ENCODE measurements at regions not wholly inside any gene's neighbourhood (a gene's known extent, or its start where the extent isn't known, plus 50 kb on each side); places are given as distances from the start of the nearest gene placed in this dataset.

GRCh38 chr22:47340851-47341436, 578.5 kb downstream of the TBC1D22A start:
- H3K14ac ChIP-seq (ENCODE audit: low read length), result no peak overlapping the region
- H2AFZ ChIP-seq (ENCODE audit: low read length), result no peak overlapping the region
- no peak overlapping the region for H3K4me2 ChIP-seq (ENCODE audit: insufficient read depth, low read length, poor library complexity, severe bottlenecking)
- H2AK5ac ChIP-seq (ENCODE audit: low read depth, low read length), result no peak overlapping the region
- no peaks in the 10 kb centered on the region for H3K4me1 ChIP-seq (ENCODE audit: control insufficient read depth in 2 of 2, insufficient read depth in 1 of 2, low read depth in 1 of 2, low read length in 2 of 2)
- H3K9ac ChIP-seq (ENCODE audit: low read depth, low read length, poor library complexity), result no peak overlapping the region
- H3K36me3 ChIP-seq (replicated peaks in 1 of 2; ENCODE audit: control insufficient read depth in 2 of 2, insufficient read depth in 2 of 2, low read length in 2 of 2), result no peaks in the 10 kb centered on the region
- no peak overlapping the region for H3K27ac ChIP-seq (replicated peaks; ENCODE audit: low read length)
- H2BK5ac ChIP-seq (ENCODE audit: low read length), result no peak overlapping the region
- no peak overlapping the region for H2BK12ac ChIP-seq (ENCODE audit: low read length)
- DNase-seq (ENCODE audit: low spot score), result no peak
- no peak overlapping the region for H3K4me3 ChIP-seq (ENCODE audit: low read length in 2 of 2)
- no peaks in the 10 kb centered on the region for H3K27me3 ChIP-seq (ENCODE audit: control insufficient read depth in 3 of 3, insufficient read depth in 3 of 3, low read depth in 1 of 3, low read length in 3 of 3)
- no peak overlapping the region for H2BK15ac ChIP-seq (ENCODE audit: low read length)
- no peak overlapping the region for H4K8ac ChIP-seq (ENCODE audit: low read depth, low read length)
- WGBS, 2 donors (ENCODE audit: extremely low coverage in 2 of 2, insufficient read length in 2 of 2, insufficient replicate concordance in 1 of 2), result no CpG with 5 or more reads among the region's 5 CpGs
- no peak overlapping the region for H2BK120ac ChIP-seq (ENCODE audit: low read depth, low read length)
- H3K79me1 ChIP-seq (ENCODE audit: low read depth, low read length), result no peaks in the 10 kb centered on the region
- H3K4ac ChIP-seq (ENCODE audit: low read length), result no peak overlapping the region
- H4K91ac ChIP-seq (ENCODE audit: low read depth, low read length, poor library complexity), result no peak overlapping the region
- no peak overlapping the region for H3K23ac ChIP-seq (ENCODE audit: low read depth, low read length, poor library complexity)
- peaks cover 0 to 50% of the 10 kb centered on the region in 2 donors for H3K9me3 ChIP-seq (replicated peaks in 1 of 2; ENCODE audit: control insufficient read depth in 2 of 2, insufficient read depth in 1 of 2, low read depth in 1 of 2, low read length in 2 of 2)
- no peak overlapping the region for H3K18ac ChIP-seq (ENCODE audit: low read length)

- Histone ChIP-seq H3K18ac (ENCODE audit: low read length) (no peak overlapping the region), H2BK120ac (ENCODE audit: low read depth, low read length) (no peak overlapping the region), H4K8ac (ENCODE audit: low read depth, low read length) (no peak overlapping the region), H3K79me1 (ENCODE audit: low read depth, low read length) (no peaks in the 10 kb centered on the region), H3K4ac (ENCODE audit: low read length) (no peak overlapping the region), H2BK5ac (ENCODE audit: low read length) (no peak overlapping the region), H3K14ac (ENCODE audit: low read length) (no peak overlapping the region), H2BK12ac (ENCODE audit: low read length) (no peak overlapping the region), H2BK15ac (ENCODE audit: low read length) (no peak overlapping the region), H3K9ac (ENCODE audit: low read depth, low read length, poor library complexity) (no peak overlapping the region), H3K4me1 (ENCODE audit: control insufficient read depth in 2 of 2, insufficient read depth in 1 of 2, low read depth in 1 of 2, low read length in 2 of 2) (no peaks in the 10 kb centered on the region), H3K4me2 (ENCODE audit: insufficient read depth, low read length, poor library complexity, severe bottlenecking) (no peak overlapping the region), H3K9me3 (replicated peaks in 1 of 2; ENCODE audit: control insufficient read depth in 2 of 2, insufficient read depth in 1 of 2, low read depth in 1 of 2, low read length in 2 of 2) (peaks cover 0 to 47% of the 10 kb centered on the region in 2 donors), H3K36me3 (replicated peaks in 1 of 2; ENCODE audit: control insufficient read depth in 2 of 2, insufficient read depth in 2 of 2, low read length in 2 of 2) (no peaks in the 10 kb centered on the region), H2AFZ (ENCODE audit: low read length) (no peak overlapping the region), H3K27ac (replicated peaks; ENCODE audit: low read length) (no peak overlapping the region), H3K27me3 (ENCODE audit: control insufficient read depth in 3 of 3, insufficient read depth in 3 of 3, low read depth in 1 of 3, low read length in 3 of 3) (no peaks in the 10 kb centered on the region), H4K91ac (ENCODE audit: low read depth, low read length, poor library complexity) (no peak overlapping the region), H2AK5ac (ENCODE audit: low read depth, low read length) (no peak overlapping the region), H3K4me3 (ENCODE audit: low read length in 2 of 2) (no peak overlapping the region), H3K23ac (ENCODE audit: low read depth, low read length, poor library complexity) (no peak overlapping the region)
- no CpG with 5 or more reads among the region's 8 CpGs for WGBS, 2 donors (ENCODE audit: extremely low coverage in 2 of 2, insufficient read length in 2 of 2, insufficient replicate concordance in 1 of 2)
- no peak for DNase-seq (ENCODE audit: low spot score)
These were observed 574.7 kb downstream of the TBC1D22A start for GRCh38 chr22:47337161-47337621.

- Histone ChIP-seq H3K18ac (ENCODE audit: low read length) (no peak overlapping the region), H3K4ac (ENCODE audit: low read length) (no peak overlapping the region), H3K27me3 (ENCODE audit: control insufficient read depth in 3 of 3, insufficient read depth in 3 of 3, low read depth in 1 of 3, low read length in 3 of 3) (peaks cover 0 to 2% (median 0%) of the 10 kb centered on the region in 3 experiments), H3K27ac (replicated peaks; ENCODE audit: low read length) (no peak overlapping the region), H2AFZ (ENCODE audit: low read length) (no peak overlapping the region), H2BK12ac (ENCODE audit: low read length) (no peak overlapping the region), H4K91ac (ENCODE audit: low read depth, low read length, poor library complexity) (no peak overlapping the region), H3K36me3 (replicated peaks in 1 of 2; ENCODE audit: control insufficient read depth in 2 of 2, insufficient read depth in 2 of 2, low read length in 2 of 2) (no peaks in the 10 kb centered on the region), H3K4me1 (ENCODE audit: control insufficient read depth in 2 of 2, insufficient read depth in 1 of 2, low read depth in 1 of 2, low read length in 2 of 2) (no peaks in the 10 kb centered on the region), H3K4me2 (ENCODE audit: insufficient read depth, low read length, poor library complexity, severe bottlenecking) (no peak overlapping the region), H2BK15ac (ENCODE audit: low read length) (no peak overlapping the region), H3K9ac (ENCODE audit: low read depth, low read length, poor library complexity) (no peak overlapping the region), H2AK5ac (ENCODE audit: low read depth, low read length) (no peak overlapping the region), H3K79me1 (ENCODE audit: low read depth, low read length) (no peaks in the 10 kb centered on the region), H3K23ac (ENCODE audit: low read depth, low read length, poor library complexity) (no peak overlapping the region), H2BK5ac (ENCODE audit: low read length) (no peak overlapping the region), H2BK120ac (ENCODE audit: low read depth, low read length) (no peak overlapping the region), H4K8ac (ENCODE audit: low read depth, low read length) (no peak overlapping the region), H3K14ac (ENCODE audit: low read length) (no peak overlapping the region), H3K9me3 (replicated peaks in 1 of 2; ENCODE audit: control insufficient read depth in 2 of 2, insufficient read depth in 1 of 2, low read depth in 1 of 2, low read length in 2 of 2) (peaks cover 0 to 45% of the 10 kb centered on the region in 2 donors), H3K4me3 (ENCODE audit: low read length in 2 of 2) (no peak overlapping the region)
- DNase-seq (ENCODE audit: low spot score), result no peak
- WGBS, 2 donors (ENCODE audit: extremely low coverage in 2 of 2, insufficient read length in 2 of 2, insufficient replicate concordance in 1 of 2), result 100% methylated on average over 3 of the region's 3 CpGs
These were observed 573.5 kb downstream of the TBC1D22A start for GRCh38 chr22:47335958-47336357.

GRCh38 chr22:47335460-47335859, 573.0 kb downstream of the TBC1D22A start:
- no peak overlapping the region for H4K91ac ChIP-seq (ENCODE audit: low read depth, low read length, poor library complexity)
- no peak overlapping the region for H3K18ac ChIP-seq (ENCODE audit: low read length)
- H2BK15ac ChIP-seq (ENCODE audit: low read length), result no peak overlapping the region
- H3K23ac ChIP-seq (ENCODE audit: low read depth, low read length, poor library complexity), result no peak overlapping the region
- no CpG with 5 or more reads among the region's 10 CpGs for WGBS, 2 donors (ENCODE audit: extremely low coverage in 2 of 2, insufficient read length in 2 of 2, insufficient replicate concordance in 1 of 2)
- peaks cover 0 to 48% of the 10 kb centered on the region in 2 donors for H3K9me3 ChIP-seq (replicated peaks in 1 of 2; ENCODE audit: control insufficient read depth in 2 of 2, insufficient read depth in 1 of 2, low read depth in 1 of 2, low read length in 2 of 2)
- no peak for DNase-seq (ENCODE audit: low spot score)
- peaks cover 0 to 5% (median 0%) of the 10 kb centered on the region in 3 experiments for H3K27me3 ChIP-seq (ENCODE audit: control insufficient read depth in 3 of 3, insufficient read depth in 3 of 3, low read depth in 1 of 3, low read length in 3 of 3)
- H2BK12ac ChIP-seq (ENCODE audit: low read length), result no peak overlapping the region
- H3K4me2 ChIP-seq (ENCODE audit: insufficient read depth, low read length, poor library complexity, severe bottlenecking), result no peak overlapping the region
- H3K27ac ChIP-seq (replicated peaks; ENCODE audit: low read length), result no peak overlapping the region
- H2AFZ ChIP-seq (ENCODE audit: low read length), result no peak overlapping the region
- H3K14ac ChIP-seq (ENCODE audit: low read length), result no peak overlapping the region
- H3K79me1 ChIP-seq (ENCODE audit: low read depth, low read length), result no peaks in the 10 kb centered on the region
- no peaks in the 10 kb centered on the region for H3K4me1 ChIP-seq (ENCODE audit: control insufficient read depth in 2 of 2, insufficient read depth in 1 of 2, low read depth in 1 of 2, low read length in 2 of 2)
- H3K4me3 ChIP-seq (ENCODE audit: low read length in 2 of 2), result no peak overlapping the region
- H3K9ac ChIP-seq (ENCODE audit: low read depth, low read length, poor library complexity), result no peak overlapping the region
- H2AK5ac ChIP-seq (ENCODE audit: low read depth, low read length), result no peak overlapping the region
- H3K36me3 ChIP-seq (replicated peaks in 1 of 2; ENCODE audit: control insufficient read depth in 2 of 2, insufficient read depth in 2 of 2, low read length in 2 of 2), result no peaks in the 10 kb centered on the region
- H3K4ac ChIP-seq (ENCODE audit: low read length), result no peak overlapping the region
- no peak overlapping the region for H2BK5ac ChIP-seq (ENCODE audit: low read length)
- no peak overlapping the region for H2BK120ac ChIP-seq (ENCODE audit: low read depth, low read length)
- no peak overlapping the region for H4K8ac ChIP-seq (ENCODE audit: low read depth, low read length)
